Fibroblast of lung (primary cell): ENCODE measurements at regions not wholly inside any gene's neighbourhood (a gene's known extent, or its start where the extent isn't known, plus 50 kb on each side); places are given as distances from the start of the nearest gene placed in this dataset.

Experiments
- DNase-seq, 2 donors: peaks; one replicate each; pipeline versions ENCODE4 v3.0.0 to v3.0.0-alpha.2; 2010; ENCODE audit warnings: low read depth in 2 of 2
- H2AFZ ChIP-seq: 2 replicates; pipeline ENCODE4 v1.5.1; 2012; ENCODE audit warnings: low read length, control low read depth, inconsistent platforms
- H3K27ac ChIP-seq: 2 replicates; pipeline ENCODE4 v1.5.1; 2011; ENCODE audit warnings: low read length, control low read depth; ENCODE audit not compliant: insufficient read depth
- H3K27me3 ChIP-seq: 2 replicates; pipeline ENCODE4 v1.5.1; 2011; ENCODE audit warnings: mild to moderate bottlenecking, low read length; ENCODE audit not compliant: control insufficient read depth, insufficient read depth
- H3K36me3 ChIP-seq: 2 replicates; pipeline ENCODE4 v1.5.1; 2011; ENCODE audit warnings: low read length; ENCODE audit not compliant: control insufficient read depth, insufficient read depth
- H3K4me1 ChIP-seq: 2 replicates; pipeline ENCODE4 v1.5.1; 2011; ENCODE audit warnings: low read length; ENCODE audit not compliant: control insufficient read depth, insufficient read depth; ENCODE audit errors: extremely low read depth
- H3K4me2 ChIP-seq: 2 replicates; pipeline ENCODE4 v1.5.1; 2011; ENCODE audit warnings: low read length, control low read depth; ENCODE audit not compliant: insufficient read depth; ENCODE audit errors: extremely low read depth
- H3K4me3 ChIP-seq, 4 experiments: fragments of 200-600 bp in 1 of 4; sonication (generic) in 1 of 4; replicated peaks in 1 of 4; 2 replicates each; pipeline ENCODE4 v1.5.1; 2011 to 2016; ENCODE audit warnings: low read length in 4 of 4, low read depth in 3 of 4, mild to moderate bottlenecking in 3 of 4, control low read depth in 2 of 4, inconsistent platforms in 1 of 4, mixed read lengths in 1 of 4; ENCODE audit not compliant: insufficient read depth in 1 of 4; ENCODE audit errors: control extremely low read depth in 1 of 4
- H3K79me2 ChIP-seq: 2 replicates; pipeline ENCODE4 v1.5.1; 2012; ENCODE audit warnings: mild to moderate bottlenecking, low read length, inconsistent platforms; ENCODE audit not compliant: control insufficient read depth, insufficient read depth
- H3K9ac ChIP-seq: 2 replicates; pipeline ENCODE4 v1.5.1; 2011; ENCODE audit warnings: mild to moderate bottlenecking, low read length, control low read depth; ENCODE audit not compliant: insufficient read depth
- H3K9me3 ChIP-seq: 2 replicates; pipeline ENCODE4 v1.5.1; 2012; ENCODE audit warnings: low read depth, low read length; ENCODE audit not compliant: control insufficient read depth, insufficient read depth
- H4K20me1 ChIP-seq: 2 replicates; pipeline ENCODE4 v1.5.1; 2011; ENCODE audit warnings: low read length; ENCODE audit not compliant: control insufficient read depth, insufficient read depth; ENCODE audit errors: extremely low read depth
- EZH2 ChIP-seq: IDR thresholded peaks from 2 replicates; pipeline ENCODE4 v1.5.1; 2012; ENCODE audit warnings: low read length, control low read depth, mild to moderate bottlenecking; ENCODE audit errors: missing control alignments
- TF ChIP-seq, protein P1 (sequence below), 2 donors: IDR thresholded peaks in 1 of 2; conservative IDR thresholded peaks in 1 of 2; 1 replicate in 1 of 2; 2 replicates in 1 of 2; pipeline ENCODE4 v1.5.1; 2011 to 2012; ENCODE audit warnings: low read length in 2 of 2, control low read depth in 1 of 2, inconsistent platforms in 1 of 2, low read depth in 1 of 2, mild to moderate bottlenecking in 1 of 2

DNA sequence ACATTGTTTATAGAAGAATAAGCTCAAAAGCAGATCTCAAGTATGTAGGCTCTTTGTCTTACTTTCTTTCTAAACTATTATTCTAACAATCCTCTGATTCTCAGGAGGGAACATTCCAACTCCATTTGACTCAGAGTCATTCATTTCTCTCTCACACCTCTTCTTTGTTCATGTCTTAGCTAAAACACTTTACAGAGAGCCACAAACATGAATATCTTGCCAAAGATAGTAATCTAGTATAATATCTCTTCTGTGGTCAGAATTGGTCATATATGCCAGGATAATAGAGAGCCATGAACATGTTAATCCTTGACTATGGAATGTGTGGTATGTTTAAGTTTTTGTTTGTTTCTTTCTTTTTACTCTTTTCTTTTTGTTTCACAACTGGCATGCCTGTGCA is 456.0 kb upstream of the PTCHD4 start:
- Histone ChIP-seq H3K9ac (no peak overlapping the region), H2AFZ (no peak overlapping the region), H3K36me3 (no peaks in the 10 kb centered on the region), H3K4me3 (no peak overlapping the region), H3K79me2 (no peaks in the 10 kb centered on the region), H3K4me2 (no peak overlapping the region), H3K27me3 (no peaks in the 10 kb centered on the region), H3K4me1 (no peaks in the 10 kb centered on the region), H3K9me3 (no peaks in the 10 kb centered on the region), H3K27ac (no peak overlapping the region), H4K20me1 (no peaks in the 10 kb centered on the region)
- DNase-seq, result peak in 1 of 2 donors; percentile 55
- TF ChIP-seq, protein P1, sequence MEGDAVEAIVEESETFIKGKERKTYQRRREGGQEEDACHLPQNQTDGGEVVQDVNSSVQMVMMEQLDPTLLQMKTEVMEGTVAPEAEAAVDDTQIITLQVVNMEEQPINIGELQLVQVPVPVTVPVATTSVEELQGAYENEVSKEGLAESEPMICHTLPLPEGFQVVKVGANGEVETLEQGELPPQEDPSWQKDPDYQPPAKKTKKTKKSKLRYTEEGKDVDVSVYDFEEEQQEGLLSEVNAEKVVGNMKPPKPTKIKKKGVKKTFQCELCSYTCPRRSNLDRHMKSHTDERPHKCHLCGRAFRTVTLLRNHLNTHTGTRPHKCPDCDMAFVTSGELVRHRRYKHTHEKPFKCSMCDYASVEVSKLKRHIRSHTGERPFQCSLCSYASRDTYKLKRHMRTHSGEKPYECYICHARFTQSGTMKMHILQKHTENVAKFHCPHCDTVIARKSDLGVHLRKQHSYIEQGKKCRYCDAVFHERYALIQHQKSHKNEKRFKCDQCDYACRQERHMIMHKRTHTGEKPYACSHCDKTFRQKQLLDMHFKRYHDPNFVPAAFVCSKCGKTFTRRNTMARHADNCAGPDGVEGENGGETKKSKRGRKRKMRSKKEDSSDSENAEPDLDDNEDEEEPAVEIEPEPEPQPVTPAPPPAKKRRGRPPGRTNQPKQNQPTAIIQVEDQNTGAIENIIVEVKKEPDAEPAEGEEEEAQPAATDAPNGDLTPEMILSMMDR (conservative IDR thresholded peaks at IDR 0.05 in 1 of 2, IDR thresholded peaks at IDR 0.05 in 1 of 2; ENCODE audit: low read depth in 1 of 2, low read length in 2 of 2), result no peak
- TF ChIP-seq EZH2, result no peak

- no peak overlapping the region for H3K4me3 ChIP-seq
- no peaks in the 10 kb centered on the region for H4K20me1 ChIP-seq
- no peaks in the 10 kb centered on the region for H3K9me3 ChIP-seq
- no peaks in the 10 kb centered on the region for H3K79me2 ChIP-seq
- H2AFZ ChIP-seq, result no peak overlapping the region
- no peaks in the 10 kb centered on the region for H3K4me1 ChIP-seq
- TF ChIP-seq EZH2, result no peak
- TF ChIP-seq, protein P1 (conservative IDR thresholded peaks at IDR 0.05 in 1 of 2, IDR thresholded peaks at IDR 0.05 in 1 of 2; ENCODE audit: low read depth in 1 of 2, low read length in 2 of 2), result no peak
- DNase-seq, result no peak
- H3K36me3 ChIP-seq, result no peaks in the 10 kb centered on the region
- H3K27ac ChIP-seq, result no peak overlapping the region
- H3K27me3 ChIP-seq, result no peaks in the 10 kb centered on the region
- no peak overlapping the region for H3K4me2 ChIP-seq
- no peak overlapping the region for H3K9ac ChIP-seq
Measured at GRCh38 chr6:48564036-48564820, 453.2 kb upstream of the PTCHD4 start.

DNA sequence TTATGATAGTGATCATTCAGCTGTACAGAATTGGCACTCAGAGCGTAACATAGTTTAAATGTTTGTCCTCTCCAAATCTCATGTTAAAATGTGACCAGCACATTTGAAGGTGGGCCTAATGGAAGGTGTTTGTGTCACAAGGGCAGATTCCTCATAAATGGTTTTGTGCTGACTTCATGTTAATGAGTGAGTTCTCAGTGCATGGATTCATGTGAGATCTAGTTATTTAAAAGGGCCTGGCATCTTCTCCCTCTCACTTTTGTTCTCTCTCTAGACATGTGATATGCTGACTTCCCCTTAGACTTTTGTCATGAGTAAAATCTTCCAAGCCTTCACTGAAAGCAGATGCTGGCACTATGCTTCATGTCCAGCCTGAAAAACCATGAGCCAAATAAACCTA is 452.4 kb upstream of the PTCHD4 start:
- no peaks in the 10 kb centered on the region for H3K36me3 ChIP-seq
- H3K4me3 ChIP-seq, result no peak overlapping the region
- H3K27me3 ChIP-seq, result no peaks in the 10 kb centered on the region
- no peak overlapping the region for H3K27ac ChIP-seq
- TF ChIP-seq, protein P1 (conservative IDR thresholded peaks at IDR 0.05 in 1 of 2, IDR thresholded peaks at IDR 0.05 in 1 of 2; ENCODE audit: low read depth in 1 of 2, low read length in 2 of 2), result no peak
- TF ChIP-seq EZH2, result no peak
- no peaks in the 10 kb centered on the region for H3K79me2 ChIP-seq
- H2AFZ ChIP-seq, result no peak overlapping the region
- no peaks in the 10 kb centered on the region for H4K20me1 ChIP-seq
- H3K9ac ChIP-seq, result no peak overlapping the region
- H3K4me1 ChIP-seq, result no peaks in the 10 kb centered on the region
- H3K4me2 ChIP-seq, result no peak overlapping the region
- no peak for DNase-seq
- no peaks in the 10 kb centered on the region for H3K9me3 ChIP-seq
